ENCODE measurements at regions not wholly inside any gene's neighbourhood (a gene's known extent, or its start where the extent isn't known, plus 50 kb on each side); places are given as distances from the start of the nearest gene placed in this dataset.

DNA sequence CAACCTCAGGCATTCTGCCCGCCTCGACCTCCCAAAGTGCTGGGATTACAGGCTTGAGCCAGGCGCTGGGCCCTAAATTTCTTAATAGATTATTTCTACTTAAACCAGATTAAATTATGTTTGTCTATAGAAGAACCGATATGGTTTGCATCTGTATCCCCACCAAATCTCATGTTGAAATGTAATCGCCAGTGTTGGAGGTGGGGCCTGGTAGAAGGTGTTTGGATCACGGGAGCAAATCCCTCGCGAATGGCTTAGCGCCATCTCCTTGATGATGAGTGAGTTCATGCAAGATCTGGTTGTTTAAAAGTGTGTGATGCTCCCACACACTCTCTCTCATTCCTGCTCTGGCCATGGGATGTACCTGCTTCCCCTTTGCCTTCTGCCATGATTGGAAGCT, 109.3 kb upstream of the NANOS1 start:
- TF ChIP-seq GATA3 (IDR thresholded peaks at IDR 0.05; ENCODE audit: low read depth, low read length) (no peak), GATA2 (IDR thresholded peaks at IDR 0.05; ENCODE audit: low read depth, low read length) (no peak)

Measured in SH-SY5Y (cell line).